Stimulated activated CD4-positive, alpha-beta T cell treated with anti-CD3 and anti-CD28 coated beads, TNF-alpha, amount 100 ng/mL, for 24 hours (primary cell): ENCODE measurements at regions not wholly inside any gene's neighbourhood (a gene's known extent, or its start where the extent isn't known, plus 50 kb on each side); places are given as distances from the start of the nearest gene placed in this dataset.

ENCODE experiments used
- DNase-seq, 3 experiments: peaks; one replicate each; pipeline ENCODE4 v3.0.0-alpha.2; 2020; ENCODE audit warnings: low read depth in 3 of 3

DNA sequence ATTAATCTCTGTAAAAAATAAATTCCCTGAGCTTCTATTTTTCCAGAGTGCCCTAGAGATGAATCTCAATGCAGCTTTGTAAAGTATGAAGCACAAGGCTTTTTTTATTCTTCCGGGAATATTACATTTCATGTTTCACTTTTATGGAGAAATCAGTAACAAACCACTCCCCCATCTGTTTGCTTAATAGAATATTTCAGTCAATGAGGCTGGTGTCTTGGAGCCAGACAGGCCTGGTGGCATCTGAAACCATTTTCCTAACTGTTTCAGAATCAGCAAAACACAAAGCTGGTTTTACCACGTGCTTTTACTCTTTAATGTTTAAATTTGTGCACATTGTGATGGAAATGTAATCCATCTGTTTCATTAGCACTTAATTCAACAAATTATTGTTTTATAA, 400.8 kb upstream of the HSF2 start:
- DNase-seq: no peak

DNA sequence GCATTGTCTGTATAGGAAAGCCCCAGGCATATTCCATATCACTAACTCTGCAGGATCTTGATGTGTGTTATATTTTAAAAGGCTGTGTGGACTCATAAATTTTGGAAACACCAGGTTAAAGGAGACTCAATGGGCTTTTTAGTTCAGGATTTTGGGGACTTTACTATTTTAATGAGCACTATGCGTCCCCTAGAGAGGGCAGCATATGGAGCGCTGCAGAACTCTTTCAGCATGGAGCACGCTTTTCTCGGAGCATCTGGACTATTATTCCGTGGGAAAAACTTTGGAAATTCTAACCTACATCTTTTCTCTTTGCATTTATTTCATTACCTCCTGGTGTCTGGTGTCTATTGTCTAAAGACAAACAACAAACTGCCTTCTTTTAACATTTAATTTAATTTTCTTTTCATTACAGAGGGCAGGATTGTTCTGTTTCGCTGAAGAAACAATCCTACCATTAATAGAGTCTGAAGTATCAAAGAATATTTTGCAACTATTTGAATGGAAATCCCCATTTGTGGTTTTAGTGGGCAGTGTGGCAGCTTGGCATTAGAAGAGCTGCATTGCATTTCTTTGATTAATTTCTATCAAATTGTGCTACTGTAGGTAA, 399.9 kb upstream of the HSF2 start:
- DNase-seq: no peak

DNA sequence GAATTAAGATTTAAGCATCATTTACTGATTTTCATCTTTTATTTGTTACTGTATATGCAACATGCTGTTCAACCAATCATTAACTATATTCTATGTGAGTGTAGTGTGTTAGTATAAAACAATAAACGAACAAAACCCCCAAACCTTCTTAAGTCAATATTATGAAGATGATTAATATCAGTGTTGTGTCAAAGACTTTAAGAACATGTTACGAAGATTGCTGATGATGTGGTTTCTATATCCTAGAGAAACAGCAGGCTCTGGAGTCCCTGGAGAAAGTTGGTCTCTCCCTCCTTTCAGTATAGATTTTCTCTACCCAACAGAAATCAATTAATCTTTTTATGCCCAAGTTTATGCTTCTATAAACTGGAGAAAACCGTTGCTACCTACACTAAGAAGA, 393.8 kb upstream of the HSF2 start:
- no peak for DNase-seq

DNA sequence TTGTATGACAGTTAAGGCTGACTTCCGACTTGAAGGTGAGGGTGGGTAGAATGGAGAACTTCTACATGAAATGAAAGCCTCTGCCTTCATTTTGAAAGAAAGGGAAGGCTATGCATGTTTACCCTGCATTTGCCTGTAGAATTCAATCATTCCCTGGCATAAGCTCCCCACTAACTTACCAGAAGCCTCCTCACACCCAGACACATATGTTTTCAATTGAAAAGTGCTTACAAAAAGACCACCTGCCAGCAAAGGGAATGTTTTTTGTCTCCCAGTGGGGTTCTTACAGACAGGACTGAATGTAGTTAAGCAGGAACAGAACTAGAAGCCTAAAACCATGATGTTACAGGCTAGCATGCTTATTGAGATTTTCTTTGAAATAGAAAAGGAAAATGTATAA, 392.1 kb upstream of the HSF2 start:
- no peak for DNase-seq

DNA sequence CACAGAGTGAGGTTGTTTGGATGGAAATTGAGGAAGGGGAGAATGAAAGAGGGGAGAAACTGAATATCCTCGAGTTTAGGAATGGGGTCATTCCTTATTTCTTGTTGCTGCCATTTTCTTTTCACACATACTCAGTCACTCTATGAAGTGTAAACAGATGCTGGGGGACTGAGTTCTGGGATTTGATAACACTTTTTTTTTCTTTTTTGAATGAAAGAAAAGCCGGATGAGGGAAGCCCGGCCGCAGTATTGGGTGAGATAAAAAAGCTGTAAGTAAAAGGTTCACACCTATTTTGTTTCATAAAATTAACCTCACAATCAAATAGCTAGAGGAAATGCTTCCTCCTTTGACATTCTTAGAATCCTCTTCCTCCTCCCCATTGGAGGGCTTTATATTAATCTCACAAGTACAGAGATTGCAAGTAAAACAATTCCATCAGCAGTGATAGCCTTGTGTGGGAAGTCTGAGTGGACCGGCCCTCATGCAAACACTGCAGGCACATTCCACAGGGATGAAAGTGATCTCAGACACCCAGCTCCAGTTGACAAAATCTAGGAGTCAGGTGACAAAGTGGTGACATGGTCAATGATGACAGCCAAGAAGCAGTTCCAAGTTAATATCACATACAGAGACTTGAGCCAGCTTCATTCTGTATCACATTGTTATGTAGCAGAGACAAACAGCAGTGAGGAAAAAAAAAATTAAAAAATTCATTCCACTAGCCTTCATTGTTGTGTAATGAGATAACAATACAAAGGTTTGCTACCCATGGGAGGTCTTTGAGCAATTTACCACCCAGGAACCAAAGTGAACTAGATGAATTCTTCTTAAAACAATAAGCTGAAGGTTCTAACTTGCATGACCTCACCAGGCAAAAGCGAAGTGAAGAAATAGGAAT, 391.1 kb upstream of the HSF2 start:
- no peak for DNase-seq

DNA sequence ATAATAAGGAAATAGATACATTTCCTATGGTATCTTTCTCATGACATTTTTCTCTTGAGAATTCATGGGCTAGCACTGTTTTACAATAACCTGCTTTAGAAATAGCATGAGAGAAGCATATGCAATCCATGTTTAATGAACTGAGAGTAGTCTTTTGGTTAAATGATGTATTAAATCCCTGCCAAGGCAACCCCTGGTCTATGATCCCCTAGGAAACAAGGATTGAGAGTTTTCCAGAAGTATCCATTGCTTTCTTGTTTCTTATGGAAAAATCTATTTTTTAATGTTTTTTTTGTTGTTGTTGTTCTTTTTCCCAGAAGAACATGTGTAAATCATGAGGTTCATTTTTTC, 390.5 kb upstream of the HSF2 start:
- DNase-seq: no peak

DNA sequence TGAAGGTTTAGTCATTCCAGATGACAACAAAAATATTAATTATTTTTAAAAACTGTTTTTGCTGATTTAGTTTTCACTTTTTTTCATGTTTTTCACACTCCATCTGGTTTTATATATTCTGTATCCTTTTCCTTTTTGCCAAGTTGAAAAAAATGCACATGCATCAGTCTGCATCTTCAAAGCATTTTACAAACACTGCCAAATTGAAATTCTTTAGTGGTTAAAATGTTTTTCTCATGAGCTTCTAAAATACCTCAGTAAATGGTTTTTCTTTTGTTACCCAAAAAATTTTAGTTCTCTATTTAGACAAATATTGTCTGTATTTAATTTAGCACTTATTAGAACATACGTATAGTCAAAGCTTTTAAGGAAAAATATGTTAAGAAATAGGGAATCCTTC, 386.9 kb upstream of the HSF2 start:
- no peak for DNase-seq

DNA sequence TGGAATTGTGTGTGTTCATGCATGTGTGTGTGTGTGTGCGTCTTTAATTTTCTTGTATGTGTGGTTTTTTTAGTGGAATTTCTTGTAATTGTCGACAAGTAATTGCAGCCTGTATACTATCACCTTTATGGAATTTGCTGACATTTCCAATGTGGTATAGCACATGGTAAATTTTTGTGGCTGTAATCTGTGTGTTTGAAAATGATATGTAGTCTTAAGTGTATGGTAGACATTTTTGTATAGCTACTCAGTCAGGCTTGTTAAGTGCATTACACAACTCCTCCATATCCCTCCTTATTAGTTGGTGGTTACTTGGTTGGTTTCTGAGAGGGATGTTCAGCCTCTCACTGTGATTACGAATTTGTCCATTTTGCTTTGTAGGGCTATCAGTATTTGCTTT, 384.5 kb upstream of the HSF2 start:
- no peak for DNase-seq

DNA sequence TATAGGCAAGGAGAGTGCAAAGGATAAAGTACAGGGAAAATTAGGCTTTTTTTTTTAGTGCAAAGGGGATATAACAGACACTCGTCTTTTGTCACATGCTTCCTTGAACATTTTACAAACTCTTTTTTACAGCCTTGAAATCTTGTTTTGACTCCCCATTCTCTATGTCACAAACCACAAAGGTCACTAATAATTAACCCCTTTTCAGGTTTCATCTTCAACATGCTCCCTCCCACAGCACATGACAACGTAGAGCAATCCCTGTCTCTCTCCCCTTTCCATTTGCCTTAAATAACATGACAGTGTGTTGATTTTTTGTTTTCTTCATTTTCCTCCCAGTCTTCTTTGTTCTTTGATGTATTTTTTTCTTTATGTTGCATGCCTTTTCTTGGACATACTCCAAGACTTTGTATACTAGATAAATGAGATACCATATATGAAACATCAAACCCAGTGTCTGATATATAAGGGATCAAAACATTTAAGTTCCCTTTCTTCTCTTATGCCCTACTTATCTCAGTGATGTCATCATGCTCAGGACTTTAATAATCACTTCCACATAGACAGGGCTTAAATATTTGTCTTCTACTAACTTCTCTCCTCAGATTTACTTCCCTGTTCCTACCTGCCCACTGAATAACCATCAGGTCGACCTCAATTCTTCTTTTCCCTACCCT, 378.7 kb upstream of the HSF2 start:
- no peak for DNase-seq

DNA sequence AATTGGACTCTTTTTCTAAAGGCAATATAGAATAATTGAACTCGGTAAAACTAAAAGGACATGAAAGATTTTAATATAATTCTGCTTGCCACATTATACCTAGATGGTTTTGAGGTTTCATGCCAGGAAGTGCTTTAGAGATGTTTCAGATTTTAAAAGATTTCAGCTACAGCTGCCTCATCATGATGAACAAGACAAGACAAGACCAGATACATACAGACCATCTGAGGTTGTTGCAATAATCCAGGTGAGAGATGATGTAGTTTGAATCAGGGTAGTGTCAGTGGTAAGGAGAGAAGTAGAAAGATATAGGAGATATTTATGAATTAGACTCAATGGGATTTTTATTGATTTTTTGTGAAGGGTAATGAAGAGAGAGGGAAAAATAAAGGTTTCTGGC, 374.3 kb upstream of the HSF2 start:
- no peak for DNase-seq

DNA sequence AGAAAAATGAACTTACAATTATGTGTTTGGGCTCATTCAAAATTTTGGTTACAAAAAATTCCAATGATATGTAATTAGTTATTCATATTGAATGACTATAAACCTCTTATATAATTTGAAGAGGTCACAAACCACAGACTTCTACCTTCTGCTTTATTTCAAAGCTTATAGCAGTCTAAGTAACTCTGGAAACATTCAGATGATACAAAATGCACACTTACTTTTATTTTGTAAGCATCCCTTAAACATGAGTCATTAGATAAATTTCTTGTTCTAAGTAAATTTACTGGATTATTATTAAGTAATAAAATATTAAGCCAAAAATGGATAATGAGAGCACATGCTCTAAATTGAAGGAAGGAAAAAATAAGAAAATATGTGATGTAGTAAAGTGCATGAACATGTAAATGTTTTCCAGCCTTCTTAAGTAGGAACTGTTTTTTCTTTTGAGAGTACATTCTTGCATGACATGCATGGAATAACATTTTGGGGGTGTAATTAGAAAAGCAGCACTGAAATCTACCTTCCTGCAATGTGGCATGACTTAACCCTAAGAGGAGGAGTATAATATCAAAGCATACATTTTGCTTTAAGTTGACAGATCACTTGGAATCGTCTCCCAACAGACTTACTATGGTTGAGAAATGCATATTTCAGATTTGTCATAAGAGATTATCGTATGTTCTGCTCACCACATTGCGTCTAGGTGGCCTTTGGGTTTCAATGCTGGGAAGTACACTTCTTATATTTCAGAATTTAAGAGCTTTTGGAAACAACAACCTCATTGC, 372.7 kb upstream of the HSF2 start:
- DNase-seq: no peak

DNA sequence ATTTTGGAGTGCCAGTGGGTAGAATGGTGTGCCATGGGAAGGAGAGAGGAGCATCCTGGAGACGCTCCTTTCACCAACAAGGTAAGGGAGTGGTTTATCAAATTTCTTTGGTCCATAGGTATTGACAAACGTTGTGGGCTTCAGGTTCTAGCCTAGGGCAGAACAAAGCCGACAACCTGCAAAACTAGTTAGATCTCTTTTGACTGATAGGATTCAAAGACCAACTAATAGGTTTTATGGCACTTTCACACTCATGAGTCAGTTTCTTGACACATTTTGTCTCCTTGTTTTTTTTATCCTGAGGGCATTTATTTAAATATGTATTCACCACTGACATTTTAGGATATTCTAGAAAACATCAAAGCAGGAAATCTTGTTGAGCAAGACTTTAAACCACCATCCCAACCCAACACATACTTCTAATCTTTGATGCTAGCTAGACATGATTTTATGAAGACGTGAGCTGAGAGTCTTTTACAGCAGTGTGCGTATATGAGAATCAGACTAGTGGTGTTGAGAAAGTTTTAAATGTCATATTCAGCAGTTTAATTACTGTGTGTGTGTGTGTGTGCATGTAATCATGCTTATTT, 370.4 kb upstream of the HSF2 start:
- DNase-seq: no peak

DNA sequence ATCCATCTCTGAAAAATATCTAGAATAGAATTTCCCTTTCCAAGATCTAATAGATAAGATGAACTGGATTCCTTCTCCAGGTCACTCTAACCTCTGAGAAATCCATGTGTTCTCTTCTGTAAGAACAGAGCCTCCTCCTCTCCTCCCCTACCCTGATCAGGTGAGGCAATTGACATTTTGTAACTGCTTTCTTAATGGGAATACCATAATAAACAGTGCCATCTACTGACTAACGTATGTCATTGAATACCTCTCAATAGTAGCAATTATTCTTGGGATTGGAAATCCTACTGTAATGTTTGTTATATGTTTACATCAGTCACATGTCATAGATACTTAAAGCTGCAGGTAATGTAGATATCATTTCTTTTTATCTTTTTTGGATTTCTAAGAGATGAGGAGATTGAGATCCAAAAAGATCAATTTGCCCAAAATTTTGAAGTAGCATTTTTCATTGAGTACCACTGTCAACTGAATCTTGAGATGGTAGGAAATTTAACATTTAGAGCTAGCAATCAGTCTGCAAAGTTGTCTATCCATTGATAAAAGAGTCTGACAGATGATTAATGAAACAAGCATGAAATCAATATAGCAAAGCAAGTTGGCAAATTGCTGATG, 365.8 kb upstream of the HSF2 start:
- DNase-seq: no peak

DNA sequence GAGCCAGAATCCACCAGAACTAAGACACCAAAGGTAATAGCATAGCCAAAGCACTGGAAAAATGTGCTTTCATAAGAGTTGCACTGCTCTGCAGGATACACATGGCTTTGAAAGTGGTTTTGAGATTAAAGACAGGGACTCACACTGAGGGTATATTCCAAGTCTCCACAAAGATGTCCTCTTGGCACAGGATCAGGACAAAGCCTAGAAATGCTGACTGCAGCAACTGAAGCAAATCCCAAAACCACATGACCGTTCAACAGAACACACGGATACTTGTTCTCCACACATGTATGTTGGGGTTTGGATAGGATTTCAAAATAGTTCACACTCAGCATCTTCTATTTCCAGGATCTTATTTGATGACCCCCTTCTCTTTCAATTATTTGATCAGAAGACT, 364.3 kb upstream of the HSF2 start:
- no peak for DNase-seq

DNA sequence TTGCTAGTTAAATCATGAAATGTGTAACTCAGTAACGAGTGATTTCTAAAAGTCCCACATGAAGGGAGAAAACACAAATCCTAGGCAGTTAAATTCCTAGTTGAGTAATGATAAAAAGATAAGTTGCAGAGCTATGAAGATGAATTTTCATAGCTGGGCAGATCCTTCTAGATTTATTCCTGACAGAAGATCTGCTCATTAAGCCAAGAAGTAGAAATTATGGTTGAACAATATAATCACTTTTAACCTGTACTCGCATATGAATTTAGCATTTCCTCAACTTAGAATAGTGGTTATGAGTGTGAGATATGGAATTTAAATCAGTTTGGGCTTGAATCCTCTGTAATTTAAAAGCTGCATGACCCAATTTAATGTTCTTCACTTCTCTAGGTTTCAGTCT, 359.2 kb upstream of the HSF2 start:
- no peak for DNase-seq

DNA sequence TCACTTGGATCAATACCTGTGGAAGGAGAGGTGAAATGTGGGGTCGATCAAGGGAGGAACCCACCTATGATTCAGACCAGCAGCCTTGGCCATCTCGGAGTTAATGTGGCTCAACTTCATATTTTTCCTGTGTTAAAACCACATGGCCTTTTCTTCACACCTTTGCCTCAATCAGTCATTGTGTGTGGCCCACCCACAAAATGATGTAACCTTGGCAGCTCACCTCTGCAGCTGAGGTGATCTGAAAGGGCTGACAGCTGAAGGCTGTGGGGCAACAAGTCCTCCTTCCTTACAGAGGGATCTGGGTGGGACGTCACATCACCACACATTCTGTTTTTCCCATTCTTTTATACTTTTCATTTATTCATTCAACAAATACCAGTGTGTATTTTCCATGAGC, 357.1 kb upstream of the HSF2 start:
- no peak for DNase-seq

DNA sequence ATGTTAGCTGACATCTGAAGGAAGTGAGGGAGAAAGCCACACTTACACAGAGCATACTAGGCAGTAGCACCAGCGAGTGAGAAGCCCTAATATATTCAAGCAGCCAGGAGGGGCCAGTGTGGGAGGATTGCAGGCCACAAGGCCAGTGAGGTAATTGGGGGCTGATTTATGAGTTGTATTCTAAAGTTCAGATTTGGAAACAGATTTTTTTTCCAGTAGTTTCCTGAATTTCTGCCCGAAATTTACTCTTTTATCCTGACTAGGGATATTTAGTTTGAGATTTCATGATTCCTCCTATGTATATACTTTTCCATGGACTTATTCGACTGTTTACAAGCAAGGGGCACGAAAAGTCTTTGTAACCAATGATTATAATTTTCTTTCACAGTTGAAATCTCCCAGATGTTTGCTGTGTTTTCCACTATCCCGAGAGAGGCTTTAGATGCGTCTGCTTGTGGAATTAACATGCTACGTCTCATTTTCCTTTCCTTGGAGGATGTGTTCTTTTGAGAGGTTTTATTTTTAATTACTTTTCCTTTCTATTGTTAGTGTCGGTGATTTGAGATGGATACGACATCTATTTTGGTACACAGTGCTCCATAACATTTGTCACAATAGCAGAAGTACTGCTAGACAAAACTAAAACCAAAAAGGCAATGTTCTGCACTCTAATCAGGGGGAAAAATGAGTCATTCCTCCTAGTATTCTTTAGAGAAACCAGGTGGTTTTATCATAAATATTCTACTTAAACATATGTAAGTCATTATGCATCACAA, 356.3 kb upstream of the HSF2 start:
- no peak for DNase-seq

DNA sequence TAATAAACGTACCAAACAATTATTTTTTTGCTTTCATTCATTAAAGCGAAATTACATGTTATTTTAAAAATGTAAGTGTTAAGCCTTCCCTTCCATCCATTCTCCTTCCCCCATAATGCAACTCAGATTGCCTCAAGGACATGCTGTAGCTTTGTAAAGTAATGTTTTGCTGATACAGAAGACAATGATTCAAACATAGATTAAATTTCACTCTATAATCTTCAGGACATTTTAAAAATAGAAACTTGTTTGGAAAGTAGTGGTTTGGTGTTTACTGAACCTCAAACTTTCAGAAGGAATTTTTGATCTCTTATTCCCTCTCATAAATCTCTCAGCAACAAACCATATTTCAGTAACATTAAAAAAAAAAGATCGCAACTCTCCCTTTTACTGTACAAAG, 350.9 kb upstream of the HSF2 start:
- DNase-seq: no peak

DNA sequence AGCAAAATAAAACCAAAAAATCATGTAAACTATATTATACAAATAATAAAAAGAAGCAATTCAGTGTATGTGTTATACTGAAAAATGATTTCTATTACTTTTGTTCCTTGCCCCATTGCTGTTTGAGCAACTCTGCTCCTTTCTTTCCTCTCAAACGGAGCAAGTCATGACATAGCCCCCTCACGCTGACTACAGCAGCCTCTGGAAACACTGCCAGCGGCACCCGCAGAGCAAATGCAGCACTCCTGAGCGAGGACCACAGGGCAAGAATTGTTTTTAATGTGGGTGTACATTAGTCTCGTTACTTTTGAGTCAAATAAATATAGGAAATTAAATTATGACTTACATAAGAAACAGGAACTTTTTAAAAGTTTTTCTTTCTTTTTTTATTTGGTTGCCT, 350.1 kb upstream of the HSF2 start:
- no peak for DNase-seq

DNA sequence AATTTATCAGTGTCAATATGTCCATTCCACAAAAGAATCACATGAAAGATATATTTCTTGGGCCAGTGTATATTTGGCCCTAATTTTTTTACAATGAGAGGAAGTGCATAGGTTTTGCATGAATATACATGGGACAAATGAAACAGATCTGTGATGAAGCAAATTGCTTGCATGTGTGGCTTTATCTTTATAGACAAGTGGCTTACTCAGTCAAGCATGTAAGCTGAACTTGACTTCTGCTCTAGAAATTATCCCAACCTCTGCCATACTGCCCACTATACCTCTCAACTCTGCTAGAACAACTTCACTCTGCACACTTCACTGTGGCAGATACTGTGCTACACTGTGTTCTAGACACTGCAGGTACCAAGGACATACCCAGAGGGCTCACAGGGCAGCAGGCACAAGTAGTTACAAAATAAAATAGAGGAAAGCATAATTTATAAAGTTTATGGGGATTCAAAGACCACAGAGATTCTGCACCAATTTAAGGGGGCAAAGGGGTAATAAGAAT, 349.2 kb upstream of the HSF2 start:
- no peak for DNase-seq
